Keratinocyte (primary cell): ENCODE measurements at regions not wholly inside any gene's neighbourhood (a gene's known extent, or its start where the extent isn't known, plus 50 kb on each side); places are given as distances from the start of the nearest gene placed in this dataset.

ENCODE experiments used
- EZH2 ChIP-seq: IDR thresholded peaks from one replicate; pipeline ENCODE4 v1.6.1; 2012; ENCODE audit warnings: inconsistent platforms, mild to moderate bottlenecking, low read length, moderate library complexity
- TF ChIP-seq, protein P1 (sequence below), 3 experiments: IDR thresholded peaks in 1 of 3; conservative IDR thresholded peaks in 1 of 3; optimal IDR thresholded peaks in 1 of 3; 2 replicates in 2 of 3; 3 replicates in 1 of 3; pipeline versions ENCODE3 to v1.5.1; 2011; ENCODE audit warnings: low read length in 3 of 3, mild to moderate bottlenecking in 3 of 3, moderate library complexity in 2 of 3, control low read depth in 1 of 3, inconsistent platforms in 1 of 3; ENCODE audit not compliant: insufficient read depth in 2 of 3; ENCODE audit errors: extremely low read depth in 1 of 3

DNA sequence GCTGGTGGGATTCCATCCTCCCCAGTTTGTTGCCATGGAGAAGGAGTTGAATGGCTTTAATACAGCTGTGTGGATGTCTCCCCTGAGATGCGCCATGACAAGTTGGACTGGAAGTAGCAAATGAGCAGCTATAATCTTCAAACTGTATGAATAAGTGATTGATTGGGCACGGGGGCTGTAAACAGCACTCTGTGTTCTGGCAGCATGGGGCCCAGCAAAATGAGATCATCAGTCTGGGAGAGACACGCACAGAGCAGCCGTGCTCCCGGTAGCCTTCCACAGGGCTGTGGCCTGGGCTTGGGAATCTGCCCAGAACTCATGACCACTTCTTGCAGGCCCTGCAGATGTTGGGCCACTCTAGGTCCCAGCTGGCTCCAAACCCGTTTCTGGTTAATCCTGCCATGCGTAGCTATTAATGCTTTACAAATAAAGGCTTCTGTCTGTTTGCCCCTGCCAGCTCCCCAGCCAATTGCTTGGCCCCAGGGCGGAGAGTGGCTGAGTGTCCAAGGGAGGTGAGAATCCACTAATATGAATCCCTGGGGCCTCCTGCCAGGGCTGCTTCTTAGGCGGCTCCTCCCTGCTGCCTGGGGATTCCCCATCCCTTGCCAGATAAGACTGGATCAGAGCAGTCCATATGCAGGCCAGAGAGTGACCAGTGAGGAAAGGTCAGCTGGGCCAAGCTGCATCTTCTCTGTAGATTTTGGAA is 642.9 kb downstream of the AJAP1 start:
- TF ChIP-seq, protein P1, sequence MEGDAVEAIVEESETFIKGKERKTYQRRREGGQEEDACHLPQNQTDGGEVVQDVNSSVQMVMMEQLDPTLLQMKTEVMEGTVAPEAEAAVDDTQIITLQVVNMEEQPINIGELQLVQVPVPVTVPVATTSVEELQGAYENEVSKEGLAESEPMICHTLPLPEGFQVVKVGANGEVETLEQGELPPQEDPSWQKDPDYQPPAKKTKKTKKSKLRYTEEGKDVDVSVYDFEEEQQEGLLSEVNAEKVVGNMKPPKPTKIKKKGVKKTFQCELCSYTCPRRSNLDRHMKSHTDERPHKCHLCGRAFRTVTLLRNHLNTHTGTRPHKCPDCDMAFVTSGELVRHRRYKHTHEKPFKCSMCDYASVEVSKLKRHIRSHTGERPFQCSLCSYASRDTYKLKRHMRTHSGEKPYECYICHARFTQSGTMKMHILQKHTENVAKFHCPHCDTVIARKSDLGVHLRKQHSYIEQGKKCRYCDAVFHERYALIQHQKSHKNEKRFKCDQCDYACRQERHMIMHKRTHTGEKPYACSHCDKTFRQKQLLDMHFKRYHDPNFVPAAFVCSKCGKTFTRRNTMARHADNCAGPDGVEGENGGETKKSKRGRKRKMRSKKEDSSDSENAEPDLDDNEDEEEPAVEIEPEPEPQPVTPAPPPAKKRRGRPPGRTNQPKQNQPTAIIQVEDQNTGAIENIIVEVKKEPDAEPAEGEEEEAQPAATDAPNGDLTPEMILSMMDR (optimal IDR thresholded peaks at IDR 0.05 in 1 of 3, IDR thresholded peaks at IDR 0.05 in 1 of 3, conservative IDR thresholded peaks at IDR 0.05 in 1 of 3; ENCODE audit: extremely low read depth in 1 of 3, insufficient read depth in 2 of 3, low read length in 3 of 3) = no peak
- no peak for TF ChIP-seq EZH2
